Right atrium auricular region (tissue), 2 donors: ENCODE measurements at regions not wholly inside any gene's neighbourhood (a gene's known extent, or its start where the extent isn't known, plus 50 kb on each side); places are given as distances from the start of the nearest gene placed in this dataset.

Experiments used
- DNase-seq: peaks from one replicate; pipeline ENCODE4 v3.0.0-alpha.2; 2019; ENCODE audit warnings: low spot score
- H3K27ac ChIP-seq, 2 donors: fragments of 200-600 bp; sonication (generic); 1 replicate in 1 of 2; 2 replicates in 1 of 2; pipeline ENCODE4 v1.5.1; 2016 to 2019
- H3K27me3 ChIP-seq, 2 donors: fragments of 200-600 bp; sonication (generic); one replicate each; pipeline versions ENCODE4 v1.5.1 to v1.6.0; 2017 to 2019
- H3K36me3 ChIP-seq: fragments of 200-600 bp; sonication (generic); one replicate; pipeline ENCODE4 v1.5.1; 2016
- H3K4me1 ChIP-seq, 2 donors: fragments of 200-600 bp; sonication (generic); one replicate each; pipeline versions ENCODE4 v1.5.1 to v1.6.0; 2017 to 2019
- H3K4me3 ChIP-seq, 2 donors: fragments of 200-600 bp; sonication (generic); 1 replicate in 1 of 2; 2 replicates in 1 of 2; pipeline ENCODE4 v1.5.1; 2017 to 2019; ENCODE audit warnings: mild to moderate bottlenecking in 1 of 2, moderate library complexity in 1 of 2
- H3K9me3 ChIP-seq, 2 donors: fragments of 200-600 bp; sonication (generic); one replicate each; pipeline ENCODE4 v1.5.1; 2019
- TF ChIP-seq, protein P1 (sequence below), 2 donors: fragments of 200-600 bp; sonication (generic); IDR thresholded peaks; one replicate each; pipeline ENCODE4 v1.5.1; 2019; ENCODE audit warnings: antibody characterized with exemption in 2 of 2

DNA sequence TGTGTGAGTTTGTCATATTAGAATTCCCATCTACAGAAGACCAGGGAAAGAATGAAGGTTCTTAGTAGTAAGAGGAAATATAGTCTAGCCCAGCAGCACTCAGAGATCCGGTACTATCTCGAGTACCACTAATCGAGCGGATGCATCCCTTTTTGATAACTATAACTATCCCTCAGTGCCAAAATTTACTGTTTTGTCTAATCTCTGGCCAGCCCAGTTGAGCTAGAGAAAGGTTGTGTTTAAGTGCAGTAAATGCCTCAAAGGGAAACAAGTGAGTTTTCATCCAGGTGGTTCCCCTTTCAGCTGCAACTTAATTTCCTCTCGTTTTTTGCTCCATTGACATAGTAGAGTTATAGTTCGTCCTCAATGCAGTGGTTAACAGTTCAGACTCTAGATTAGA is 146.7 kb downstream of the GPBP1 start:
- H3K4me1 ChIP-seq: no peaks in the 10 kb centered on the region
- no peak overlapping the region for H3K27ac ChIP-seq
- TF ChIP-seq, protein P1, sequence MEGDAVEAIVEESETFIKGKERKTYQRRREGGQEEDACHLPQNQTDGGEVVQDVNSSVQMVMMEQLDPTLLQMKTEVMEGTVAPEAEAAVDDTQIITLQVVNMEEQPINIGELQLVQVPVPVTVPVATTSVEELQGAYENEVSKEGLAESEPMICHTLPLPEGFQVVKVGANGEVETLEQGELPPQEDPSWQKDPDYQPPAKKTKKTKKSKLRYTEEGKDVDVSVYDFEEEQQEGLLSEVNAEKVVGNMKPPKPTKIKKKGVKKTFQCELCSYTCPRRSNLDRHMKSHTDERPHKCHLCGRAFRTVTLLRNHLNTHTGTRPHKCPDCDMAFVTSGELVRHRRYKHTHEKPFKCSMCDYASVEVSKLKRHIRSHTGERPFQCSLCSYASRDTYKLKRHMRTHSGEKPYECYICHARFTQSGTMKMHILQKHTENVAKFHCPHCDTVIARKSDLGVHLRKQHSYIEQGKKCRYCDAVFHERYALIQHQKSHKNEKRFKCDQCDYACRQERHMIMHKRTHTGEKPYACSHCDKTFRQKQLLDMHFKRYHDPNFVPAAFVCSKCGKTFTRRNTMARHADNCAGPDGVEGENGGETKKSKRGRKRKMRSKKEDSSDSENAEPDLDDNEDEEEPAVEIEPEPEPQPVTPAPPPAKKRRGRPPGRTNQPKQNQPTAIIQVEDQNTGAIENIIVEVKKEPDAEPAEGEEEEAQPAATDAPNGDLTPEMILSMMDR (IDR thresholded peaks at IDR 0.05): no peak
- no peaks in the 10 kb centered on the region for H3K9me3 ChIP-seq
- H3K4me3 ChIP-seq: no peak overlapping the region
- no peak for DNase-seq
- H3K27me3 ChIP-seq: no peaks in the 10 kb centered on the region
- no peaks in the 10 kb centered on the region for H3K36me3 ChIP-seq

DNA sequence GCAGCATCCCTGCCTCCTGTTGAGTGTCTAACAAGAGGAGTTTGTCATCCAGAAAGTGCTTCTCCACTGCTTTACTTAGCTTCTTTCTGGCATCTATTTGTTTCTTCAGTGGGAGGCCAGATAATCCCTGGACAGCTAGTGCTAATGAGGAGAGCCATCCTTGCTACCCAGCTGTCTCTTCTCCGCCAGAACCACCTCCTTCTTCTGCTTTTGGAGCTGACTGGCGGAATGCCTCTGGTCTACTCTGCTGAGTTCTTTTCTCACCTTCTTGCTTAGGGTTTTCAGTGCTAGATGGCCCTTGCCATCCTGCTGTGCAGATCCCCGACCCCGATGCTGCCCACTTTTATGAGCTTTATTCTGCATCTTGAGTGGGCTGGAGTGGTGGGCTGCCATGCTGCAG is 145.8 kb downstream of the GPBP1 start:
- H3K9me3 ChIP-seq: no peaks in the 10 kb centered on the region
- H3K4me3 ChIP-seq: no peak overlapping the region
- TF ChIP-seq, protein P1 (IDR thresholded peaks at IDR 0.05): no peak
- DNase-seq: no peak
- no peak overlapping the region for H3K27ac ChIP-seq
- H3K36me3 ChIP-seq: no peaks in the 10 kb centered on the region
- no peaks in the 10 kb centered on the region for H3K4me1 ChIP-seq
- no peaks in the 10 kb centered on the region for H3K27me3 ChIP-seq

DNA sequence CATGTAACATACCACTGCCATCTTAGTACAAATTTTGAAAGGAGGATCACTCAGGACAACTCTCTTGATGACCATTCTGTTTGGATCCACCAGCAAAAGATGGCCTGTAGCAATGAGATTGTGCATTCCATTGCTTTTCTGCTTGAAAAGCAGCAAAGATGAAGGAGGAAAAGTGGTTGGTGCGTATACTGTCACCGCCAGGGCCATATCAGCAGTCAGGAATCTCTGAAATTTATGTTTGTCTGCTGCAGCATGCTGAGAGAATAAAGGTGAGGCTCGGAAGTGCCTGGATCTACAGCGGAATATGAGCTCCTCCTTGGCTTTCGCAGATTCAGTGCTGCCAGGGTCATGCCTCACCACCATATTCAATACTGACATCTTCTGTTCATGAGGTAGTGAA is 144.4 kb downstream of the GPBP1 start:
- TF ChIP-seq, protein P1 (IDR thresholded peaks at IDR 0.05): no peak
- Histone ChIP-seq H3K27me3 (no peaks in the 10 kb centered on the region), H3K36me3 (no peaks in the 10 kb centered on the region), H3K4me1 (no peaks in the 10 kb centered on the region), H3K9me3 (no peaks in the 10 kb centered on the region), H3K4me3 (no peak overlapping the region), H3K27ac (no peak overlapping the region)
- no peak for DNase-seq

DNA sequence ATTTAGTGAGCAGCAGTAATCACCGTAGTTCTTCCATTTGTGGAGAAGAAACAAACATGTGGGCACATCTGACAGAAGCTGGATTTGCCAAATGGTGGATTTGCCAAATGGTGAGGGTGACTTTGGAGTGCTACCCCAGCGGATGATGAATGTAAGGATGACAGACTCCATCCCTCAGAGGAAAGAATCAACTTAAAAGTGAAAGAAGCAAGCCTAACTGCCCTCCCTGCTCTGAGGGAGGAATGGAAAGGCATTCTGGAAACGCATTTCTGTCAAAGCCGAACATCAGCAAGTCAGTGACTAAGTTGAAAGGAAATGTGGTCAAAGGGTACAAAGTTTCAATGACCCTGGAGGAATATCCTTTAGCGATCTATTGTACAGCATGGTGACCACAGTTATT is 143.5 kb downstream of the GPBP1 start:
- no peak for DNase-seq
- Histone ChIP-seq H3K4me1 (no peaks in the 10 kb centered on the region), H3K27ac (no peak overlapping the region), H3K27me3 (no peaks in the 10 kb centered on the region), H3K36me3 (no peaks in the 10 kb centered on the region), H3K9me3 (no peaks in the 10 kb centered on the region), H3K4me3 (no peak overlapping the region)
- TF ChIP-seq, protein P1 (IDR thresholded peaks at IDR 0.05): no peak

DNA sequence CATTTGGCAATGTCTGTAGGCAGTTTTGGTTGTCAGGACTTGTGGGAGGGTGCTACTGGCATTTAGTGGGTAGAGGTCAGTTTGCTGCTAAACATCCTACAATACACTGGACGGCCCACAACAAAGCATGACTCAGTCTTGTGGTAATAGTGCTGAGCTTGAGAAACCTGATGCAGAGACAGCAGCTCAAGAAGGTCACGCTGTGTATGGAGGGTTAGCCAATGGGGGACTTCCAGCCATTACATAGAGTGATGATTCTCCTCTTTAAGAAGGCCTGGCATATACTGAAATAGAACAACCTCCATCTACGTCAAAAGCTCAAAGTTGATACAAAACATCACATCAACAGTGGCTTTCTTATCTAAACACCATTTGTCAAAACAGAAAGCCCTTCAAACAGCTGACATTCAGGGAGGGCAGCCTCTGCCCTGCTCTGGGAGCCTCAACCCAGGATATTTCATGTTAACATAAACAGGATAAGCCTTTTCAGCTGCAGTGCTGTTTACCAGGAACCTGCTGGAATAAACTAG is 143.0 kb downstream of the GPBP1 start:
- DNase-seq: no peak
- TF ChIP-seq, protein P1 (IDR thresholded peaks at IDR 0.05): no peak
- H3K27me3 ChIP-seq: no peaks in the 10 kb centered on the region
- H3K4me1 ChIP-seq: no peaks in the 10 kb centered on the region
- H3K27ac ChIP-seq: no peak overlapping the region
- no peak overlapping the region for H3K4me3 ChIP-seq
- H3K36me3 ChIP-seq: no peaks in the 10 kb centered on the region
- H3K9me3 ChIP-seq: no peaks in the 10 kb centered on the region

DNA sequence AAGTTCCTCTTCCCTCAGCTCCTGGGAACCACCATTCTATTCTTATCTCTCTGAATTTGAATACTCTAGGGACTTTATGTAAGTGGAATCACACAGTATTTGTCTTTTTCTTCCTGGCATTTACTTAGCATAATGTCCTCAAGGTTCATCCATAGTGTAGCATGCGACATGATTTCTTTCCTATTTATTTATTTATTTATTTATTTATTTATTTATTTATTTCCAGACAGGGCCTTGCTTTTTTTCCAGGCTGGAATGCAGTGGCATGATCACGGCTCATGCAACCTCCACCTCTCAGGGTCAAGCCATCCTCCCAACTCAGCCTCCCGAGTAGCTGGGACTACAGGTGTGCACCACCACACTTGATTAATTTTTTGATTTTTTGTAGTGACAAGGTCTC is 142.1 kb downstream of the GPBP1 start:
- H3K36me3 ChIP-seq: no peaks in the 10 kb centered on the region
- no peaks in the 10 kb centered on the region for H3K27me3 ChIP-seq
- H3K4me1 ChIP-seq: no peaks in the 10 kb centered on the region
- TF ChIP-seq, protein P1 (IDR thresholded peaks at IDR 0.05): no peak
- no peak overlapping the region for H3K4me3 ChIP-seq
- no peak for DNase-seq
- H3K9me3 ChIP-seq: no peaks in the 10 kb centered on the region
- no peak overlapping the region for H3K27ac ChIP-seq
